PC-3 (cell line): ENCODE measurements at regions not wholly inside any gene's neighbourhood (a gene's known extent, or its start where the extent isn't known, plus 50 kb on each side); places are given as distances from the start of the nearest gene placed in this dataset.
"Not testable (repeated sequence)": the region's sequence is repeated elsewhere in the genome, so short reads cannot be mapped to it uniquely, and the experiment has no call there.

ENCODE experiments used
- ATAC-seq: fragments of 200-7000 bp; cut with Tn5 transposase; 2 replicates; pipeline ENCODE4 v1.9.1; 2020; ENCODE audit warnings: mild to moderate bottlenecking, moderate library complexity
- BruUV-seq: library from RNA; stranded (reverse); fragments of 400-500 nt; replicated peaks from 2 replicates; lab custom pipeline; 2021; lab: Mats Ljungman, UMichigan
- CTCF ChIA-PET: fragments of 300-600 bp; sonication (Branson Sonifier 250); formaldehyde crosslinking; loops from one replicate; lab custom pipeline; 2022; ENCODE audit warnings: antibody characterized with exemption; lab: Charles Lee
- POLR2A ChIA-PET: fragments of 300-600 bp; sonication (Branson Sonifier 250); formaldehyde crosslinking; loops from one replicate; lab custom pipeline; 2022; ENCODE audit warnings: antibody characterized with exemption; ENCODE audit not compliant: unreplicated experiment; lab: Charles Lee
- DNase-seq: peaks from one replicate; pipeline ENCODE4 v3.0.0-alpha.2; 2015
- H2AFZ ChIP-seq: fragments of 300-600 bp; sonication (generic); 2 replicates; pipeline ENCODE4 v1.6.0; 2016; ENCODE audit warnings: antibody characterized with exemption, low read length
- H3F3A ChIP-seq: fragments of 300-600 bp; sonication (generic); one replicate; pipeline ENCODE4 v1.6.0; 2017; ENCODE audit warnings: antibody characterized with exemption, low read length, control low read depth, mild to moderate bottlenecking; ENCODE audit not compliant: unreplicated experiment
- H3K27ac ChIP-seq: fragments of 300-600 bp; sonication (generic); 2 replicates; pipeline ENCODE4 v1.5.1; 2016; ENCODE audit warnings: mild to moderate bottlenecking, low read length
- H3K27me3 ChIP-seq: fragments of 300-600 bp; sonication (generic); 2 replicates; pipeline ENCODE4 v1.6.1; 2016; ENCODE audit warnings: low read length, mixed read lengths
- H3K36me3 ChIP-seq: fragments of 300-600 bp; sonication (generic); 2 replicates; pipeline ENCODE4 v1.6.1; 2016; ENCODE audit warnings: low read depth, mixed run types, low read length, mixed read lengths
- H3K4me1 ChIP-seq: fragments of 300-600 bp; sonication (generic); 2 replicates; pipeline ENCODE4 v1.5.1; 2016; ENCODE audit warnings: low read length; ENCODE audit not compliant: insufficient read depth
- H3K4me2 ChIP-seq: fragments of 300-600 bp; sonication (generic); 2 replicates; pipeline ENCODE4 v1.6.0; 2016; ENCODE audit warnings: low read length
- H3K4me3 ChIP-seq: fragments of 300-600 bp; sonication (generic); 2 replicates; pipeline ENCODE4 v1.5.1; 2016; ENCODE audit warnings: mild to moderate bottlenecking, low read length, mixed read lengths
- H3K79me2 ChIP-seq: fragments of 300-600 bp; sonication (generic); 2 replicates; pipeline ENCODE4 v1.6.1; 2017; ENCODE audit warnings: low read length, mixed read lengths
- H3K9ac ChIP-seq: fragments of 300-600 bp; sonication (generic); 2 replicates; pipeline ENCODE4 v1.6.0; 2016; ENCODE audit warnings: mild to moderate bottlenecking, low read length
- H3K9me2 ChIP-seq: fragments of 300-600 bp; sonication (generic); replicated peaks from 2 replicates; pipeline ENCODE4 v1.6.1; 2016; ENCODE audit warnings: mixed run types, low read length, mixed read lengths
- H3K9me3 ChIP-seq: fragments of 300-600 bp; sonication (generic); 2 replicates; pipeline ENCODE4 v1.6.1; 2016; ENCODE audit warnings: low read length, mixed read lengths
- H4K20me1 ChIP-seq: fragments of 300-600 bp; sonication (generic); 2 replicates; pipeline ENCODE4 v1.6.1; 2016; ENCODE audit warnings: low read length, mixed read lengths
- EZH2 ChIP-seq: fragments of 300-600 bp; sonication (generic); IDR thresholded peaks from one replicate; pipeline ENCODE4 v1.6.1; 2017; ENCODE audit warnings: antibody characterized with exemption, mild to moderate bottlenecking, low read length; ENCODE audit not compliant: unreplicated experiment
- EZH2phosphoT487 ChIP-seq: fragments of 300-600 bp; sonication (generic); IDR thresholded peaks from 2 replicates; pipeline ENCODE4 v1.6.1; 2018; ENCODE audit warnings: mild to moderate bottlenecking, antibody characterized with exemption, low read length, borderline replicate concordance
- intact Hi-C: fragments of 100-400 bp; cut with micrococcal nuclease; formaldehyde crosslinking; loops from 2 replicates; pipeline ENCODE4 v1.9.0; 2023
- TF ChIP-seq, protein P1 (sequence below): fragments of 300-600 bp; sonication (generic); conservative IDR thresholded peaks from 2 replicates; pipeline ENCODE4 v1.5.1; 2017; ENCODE audit warnings: antibody characterized with exemption, low read depth, mild to moderate bottlenecking, low read length

DNA sequence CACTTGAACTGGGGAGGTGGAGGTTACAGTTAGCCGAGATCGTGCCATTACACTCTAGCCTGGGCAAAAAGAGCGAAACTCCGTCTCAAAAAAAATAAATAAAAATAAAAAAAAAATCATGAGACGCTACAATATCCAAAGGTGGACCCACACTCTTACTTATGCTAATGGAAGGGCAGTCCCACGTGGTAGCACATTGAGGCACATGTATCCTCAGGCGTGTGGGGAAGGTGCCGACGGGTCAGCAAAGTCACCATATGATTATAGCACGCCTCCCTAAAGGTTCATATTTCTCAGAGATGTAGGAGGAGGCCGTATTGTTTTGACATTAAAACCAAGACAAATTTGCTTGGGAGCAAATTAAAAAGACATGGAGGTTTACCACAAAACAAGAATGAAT is 201.6 kb downstream of the LRRC70 start:
- no peak overlapping the region for H3K27ac ChIP-seq
- no peak overlapping the region for H2AFZ ChIP-seq
- DNase-seq (no peak), ATAC-seq (no peak)
- ChIA-PET CTCF (no interaction called here), POLR2A (no interaction called here)
- H3K4me1 ChIP-seq = no peaks in the 10 kb centered on the region
- TF ChIP-seq EZH2 (no peak), EZH2phosphoT487 (no peak)
- TF ChIP-seq, protein P1, sequence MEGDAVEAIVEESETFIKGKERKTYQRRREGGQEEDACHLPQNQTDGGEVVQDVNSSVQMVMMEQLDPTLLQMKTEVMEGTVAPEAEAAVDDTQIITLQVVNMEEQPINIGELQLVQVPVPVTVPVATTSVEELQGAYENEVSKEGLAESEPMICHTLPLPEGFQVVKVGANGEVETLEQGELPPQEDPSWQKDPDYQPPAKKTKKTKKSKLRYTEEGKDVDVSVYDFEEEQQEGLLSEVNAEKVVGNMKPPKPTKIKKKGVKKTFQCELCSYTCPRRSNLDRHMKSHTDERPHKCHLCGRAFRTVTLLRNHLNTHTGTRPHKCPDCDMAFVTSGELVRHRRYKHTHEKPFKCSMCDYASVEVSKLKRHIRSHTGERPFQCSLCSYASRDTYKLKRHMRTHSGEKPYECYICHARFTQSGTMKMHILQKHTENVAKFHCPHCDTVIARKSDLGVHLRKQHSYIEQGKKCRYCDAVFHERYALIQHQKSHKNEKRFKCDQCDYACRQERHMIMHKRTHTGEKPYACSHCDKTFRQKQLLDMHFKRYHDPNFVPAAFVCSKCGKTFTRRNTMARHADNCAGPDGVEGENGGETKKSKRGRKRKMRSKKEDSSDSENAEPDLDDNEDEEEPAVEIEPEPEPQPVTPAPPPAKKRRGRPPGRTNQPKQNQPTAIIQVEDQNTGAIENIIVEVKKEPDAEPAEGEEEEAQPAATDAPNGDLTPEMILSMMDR = no peak
- no peaks in the 10 kb centered on the region for H3K27me3 ChIP-seq
- intact Hi-C loops = no loop called here
- H3K36me3 ChIP-seq = no peaks in the 10 kb centered on the region
- no TSS peak for BruUV-seq
- H3F3A ChIP-seq = no peaks in the 10 kb centered on the region
- H3K4me2 ChIP-seq = no peak overlapping the region
- no peaks in the 10 kb centered on the region for H3K9me2 ChIP-seq
- no peaks in the 10 kb centered on the region for H4K20me1 ChIP-seq
- no peak overlapping the region for H3K9ac ChIP-seq
- H3K9me3 ChIP-seq = no peaks in the 10 kb centered on the region
- H3K4me3 ChIP-seq = no peak overlapping the region
- H3K79me2 ChIP-seq = no peaks in the 10 kb centered on the region

DNA sequence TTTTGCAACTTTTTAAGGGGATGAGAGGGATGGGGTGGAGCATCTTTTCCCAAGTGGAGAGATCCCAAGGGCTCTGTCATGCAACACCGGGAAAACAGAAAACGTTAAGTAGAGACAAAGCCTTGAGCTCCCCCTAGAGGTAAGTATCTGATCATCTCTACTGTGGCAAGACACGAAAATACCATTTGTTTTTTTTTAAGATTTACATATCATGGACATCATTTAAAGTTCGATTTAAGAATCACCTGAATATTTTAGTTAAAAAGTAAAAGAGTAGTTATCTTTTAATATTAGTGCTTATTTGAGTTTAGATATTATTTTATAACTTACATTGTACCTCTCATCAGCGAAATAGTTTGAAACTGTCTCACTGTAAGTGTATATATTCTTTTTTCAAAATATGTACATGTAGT is 200.4 kb downstream of the LRRC70 start:
- Histone ChIP-seq H3K4me3 (no peak overlapping the region), H3K4me1 (no peaks in the 10 kb centered on the region), H3K27me3 (0 out of 2 replicates have a peak, but pooled peaks cover 1% of the 10 kb centered on the region), H3K9me2 (no peaks in the 10 kb centered on the region), H3K36me3 (no peaks in the 10 kb centered on the region), H3F3A (no peaks in the 10 kb centered on the region), H3K9ac (no peak overlapping the region), H2AFZ (no peak overlapping the region), H3K79me2 (no peaks in the 10 kb centered on the region), H3K4me2 (no peak overlapping the region), H4K20me1 (no peaks in the 10 kb centered on the region), H3K9me3 (no peaks in the 10 kb centered on the region), H3K27ac (no peak overlapping the region)
- TF ChIP-seq, protein P1 = peak; percentile 72
- TF ChIP-seq EZH2 = no peak
- TF ChIP-seq EZH2phosphoT487 = no peak
- DNase-seq (peak; percentile 64), ATAC-seq (peak; percentile 77)
- intact Hi-C loops = loop anchor here (5.0 kb wide), 1 partner anchor 337 kb away; no protein-coding TSS in a partner anchor
- no TSS peak for BruUV-seq
- ChIA-PET CTCF (interaction anchor here (0.7 kb wide), 1 partner anchor 309 kb away, joined by 3 read pairs; no protein-coding TSS in a partner anchor), POLR2A (no interaction called here)

DNA sequence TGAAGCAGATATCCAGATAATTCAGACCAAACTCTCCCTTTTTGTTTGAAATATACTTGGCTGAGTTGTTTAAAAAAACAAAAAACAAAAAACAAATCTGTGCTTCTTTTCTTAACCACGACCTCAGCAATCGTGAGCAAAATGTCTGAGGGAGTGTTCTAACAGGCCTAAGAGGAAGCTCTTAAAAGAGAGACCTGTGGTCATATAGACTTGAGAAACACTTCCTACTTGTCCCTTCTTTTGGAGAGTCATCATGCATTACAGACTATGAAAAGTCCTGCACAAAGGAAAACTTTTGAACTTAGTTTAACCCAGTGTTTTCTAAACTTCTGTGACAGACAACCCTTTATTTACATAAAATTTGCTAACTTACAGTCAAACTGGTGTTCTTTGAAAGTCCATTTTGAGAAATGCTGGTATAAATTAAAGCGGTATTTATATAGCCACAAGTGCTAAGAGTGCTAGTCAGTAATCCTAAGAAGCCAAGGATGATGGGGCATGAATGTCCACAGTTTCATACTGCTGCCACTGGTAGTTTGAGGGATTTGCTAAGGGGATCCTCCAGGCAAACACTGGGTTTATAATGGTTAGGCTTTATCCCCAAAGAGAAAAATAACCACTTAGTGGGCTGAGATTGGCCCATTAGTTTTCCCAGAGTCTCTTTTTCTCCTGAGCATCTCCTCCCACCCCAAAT is 199.8 kb downstream of the LRRC70 start:
- ChIA-PET CTCF (interaction anchor here (0.7 kb wide), 1 partner anchor 308 kb away, joined by 3 read pairs; no protein-coding TSS in a partner anchor), POLR2A (no interaction called here)
- Histone ChIP-seq H3K36me3 (no peaks in the 10 kb centered on the region), H4K20me1 (no peaks in the 10 kb centered on the region), H3K27me3 (0 out of 2 replicates have a peak, but pooled peaks cover 3% of the 10 kb centered on the region), H2AFZ (no peak overlapping the region), H3K4me2 (no peak overlapping the region), H3K9ac (no peak overlapping the region), H3K4me1 (no peaks in the 10 kb centered on the region), H3K9me2 (no peaks in the 10 kb centered on the region), H3K4me3 (no peak overlapping the region), H3K9me3 (no peaks in the 10 kb centered on the region), H3K79me2 (no peaks in the 10 kb centered on the region), H3F3A (no peaks in the 10 kb centered on the region), H3K27ac (no peak overlapping the region)
- no TSS peak for BruUV-seq
- DNase-seq = no peak
- ATAC-seq = peak; percentile 13; the same call in 1 of the 2 replicates
- TF ChIP-seq EZH2phosphoT487 (no peak), EZH2 (no peak)
- TF ChIP-seq, protein P1 = no peak
- intact Hi-C loops = loop anchor here (5.0 kb wide), 1 partner anchor 336 kb away; no protein-coding TSS in a partner anchor

DNA sequence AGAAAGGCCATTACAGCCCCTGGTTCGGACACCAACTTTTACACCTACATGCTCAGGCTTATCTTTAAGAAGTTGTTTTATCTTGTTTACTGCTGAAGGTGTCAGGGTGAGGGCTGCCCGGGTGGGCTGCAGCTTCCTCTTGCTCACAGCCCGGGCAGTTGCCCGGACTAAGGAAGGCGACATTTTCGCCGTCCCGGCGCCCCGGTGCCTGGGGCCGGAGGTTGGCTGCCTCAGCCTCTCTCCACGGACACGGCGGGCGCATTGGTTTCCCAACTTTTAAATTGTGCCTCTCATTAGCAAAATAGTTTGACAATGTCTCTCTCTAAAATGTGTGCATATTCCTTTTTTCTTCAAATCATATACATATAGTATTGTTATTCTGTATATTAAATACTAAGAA is 198.5 kb downstream of the LRRC70 start:
- CTCF ChIA-PET, H3K9me3 ChIP-seq, H2AFZ ChIP-seq, H3F3A ChIP-seq, DNase-seq, H3K36me3 ChIP-seq, H3K4me2 ChIP-seq, H3K9ac ChIP-seq, H3K27ac ChIP-seq, H3K4me3 ChIP-seq, H3K27me3 ChIP-seq, POLR2A ChIA-PET, H3K79me2 ChIP-seq, H3K9me2 ChIP-seq, ATAC-seq, H3K4me1 ChIP-seq, H4K20me1 ChIP-seq, BruUV-seq: not testable (repeated sequence)
- intact Hi-C loops = loop anchor here (5.0 kb wide), 1 partner anchor 335 kb away; no protein-coding TSS in a partner anchor
